ENCODE measurements at regions not wholly inside any gene's neighbourhood (a gene's known extent, or its start where the extent isn't known, plus 50 kb on each side); places are given as distances from the start of the nearest gene placed in this dataset.
"Not testable (repeated sequence)": the region's sequence is repeated elsewhere in the genome, so short reads cannot be mapped to it uniquely, and the experiment has no call there.

DNA sequence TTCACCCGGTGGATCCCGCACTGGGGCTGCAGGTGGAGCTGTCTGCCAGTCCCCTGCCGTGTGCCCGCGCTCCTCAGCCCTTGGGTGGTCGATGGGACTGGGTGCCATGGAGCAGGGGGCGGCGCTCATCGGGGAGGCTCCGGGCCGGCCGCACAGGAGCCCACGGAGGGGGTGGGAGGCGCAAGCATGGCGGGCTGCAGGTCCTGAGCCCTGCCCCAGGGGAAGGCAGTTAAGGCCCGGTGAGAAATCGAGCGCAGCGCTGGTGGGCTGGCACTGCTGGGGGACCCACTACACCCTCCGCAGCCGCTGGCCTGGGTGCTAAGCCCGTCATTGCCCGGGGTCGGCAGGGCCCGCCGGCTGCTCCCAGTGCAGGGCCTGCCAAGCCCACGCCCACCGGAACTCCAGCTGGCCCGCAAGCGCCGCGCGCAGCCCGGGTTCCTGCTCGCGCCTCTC, 149.6 kb upstream of the SPRY2 start:
- TF ChIP-seq, protein P1, sequence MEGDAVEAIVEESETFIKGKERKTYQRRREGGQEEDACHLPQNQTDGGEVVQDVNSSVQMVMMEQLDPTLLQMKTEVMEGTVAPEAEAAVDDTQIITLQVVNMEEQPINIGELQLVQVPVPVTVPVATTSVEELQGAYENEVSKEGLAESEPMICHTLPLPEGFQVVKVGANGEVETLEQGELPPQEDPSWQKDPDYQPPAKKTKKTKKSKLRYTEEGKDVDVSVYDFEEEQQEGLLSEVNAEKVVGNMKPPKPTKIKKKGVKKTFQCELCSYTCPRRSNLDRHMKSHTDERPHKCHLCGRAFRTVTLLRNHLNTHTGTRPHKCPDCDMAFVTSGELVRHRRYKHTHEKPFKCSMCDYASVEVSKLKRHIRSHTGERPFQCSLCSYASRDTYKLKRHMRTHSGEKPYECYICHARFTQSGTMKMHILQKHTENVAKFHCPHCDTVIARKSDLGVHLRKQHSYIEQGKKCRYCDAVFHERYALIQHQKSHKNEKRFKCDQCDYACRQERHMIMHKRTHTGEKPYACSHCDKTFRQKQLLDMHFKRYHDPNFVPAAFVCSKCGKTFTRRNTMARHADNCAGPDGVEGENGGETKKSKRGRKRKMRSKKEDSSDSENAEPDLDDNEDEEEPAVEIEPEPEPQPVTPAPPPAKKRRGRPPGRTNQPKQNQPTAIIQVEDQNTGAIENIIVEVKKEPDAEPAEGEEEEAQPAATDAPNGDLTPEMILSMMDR (conservative IDR thresholded peaks at IDR 0.05; ENCODE audit: low read depth, low read length), result not testable (repeated sequence)
- TF ChIP-seq POLR2A (IDR thresholded peaks at IDR 0.05; ENCODE audit: low read depth, low read length); FOS (IDR thresholded peaks at IDR 0.05; ENCODE audit: low read depth, low read length); RAD21 (IDR thresholded peaks at IDR 0.05; ENCODE audit: low read length); ELK1 (IDR thresholded peaks at IDR 0.05; ENCODE audit: borderline replicate concordance, low read depth, low read length); RFX5 (IDR thresholded peaks at IDR 0.05; ENCODE audit: low read depth, low read length); CEBPB (IDR thresholded peaks at IDR 0.05; ENCODE audit: low read depth, low read length): not testable (repeated sequence)

Measured in IMR-90 (cell line).